Kasumi-1 (cell line): ENCODE measurements at regions not wholly inside any gene's neighbourhood (a gene's known extent, or its start where the extent isn't known, plus 50 kb on each side); places are given as distances from the start of the nearest gene placed in this dataset.
"Not testable (repeated sequence)": the region's sequence is repeated elsewhere in the genome, so short reads cannot be mapped to it uniquely, and the experiment has no call there.

Source experiments
- DNase-seq, 2 experiments: peaks; one replicate each; lab custom pipeline; 2025; lab: John Stamatoyannopoulos, UW

DNA sequence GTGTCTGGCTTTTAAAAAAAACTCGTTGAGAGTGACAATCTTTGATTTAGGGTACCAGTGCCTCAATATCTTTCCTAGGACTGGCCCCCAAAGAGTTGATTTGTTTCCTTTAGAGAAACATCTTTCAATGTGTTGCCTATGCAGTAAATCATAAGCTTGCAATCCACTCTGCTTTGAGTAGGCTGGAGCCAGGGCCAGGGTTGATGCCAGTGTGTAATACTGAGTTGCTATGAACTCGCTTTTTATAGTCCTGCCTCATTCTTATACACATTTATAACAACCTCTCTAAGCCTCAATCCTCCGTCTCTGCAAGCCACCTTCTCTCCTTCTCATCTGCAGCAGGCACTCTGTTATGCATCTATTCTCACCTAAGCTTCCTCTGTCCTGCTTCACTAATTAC is 674.9 kb upstream of the POM121L12 start:
- no peak for DNase-seq

DNA sequence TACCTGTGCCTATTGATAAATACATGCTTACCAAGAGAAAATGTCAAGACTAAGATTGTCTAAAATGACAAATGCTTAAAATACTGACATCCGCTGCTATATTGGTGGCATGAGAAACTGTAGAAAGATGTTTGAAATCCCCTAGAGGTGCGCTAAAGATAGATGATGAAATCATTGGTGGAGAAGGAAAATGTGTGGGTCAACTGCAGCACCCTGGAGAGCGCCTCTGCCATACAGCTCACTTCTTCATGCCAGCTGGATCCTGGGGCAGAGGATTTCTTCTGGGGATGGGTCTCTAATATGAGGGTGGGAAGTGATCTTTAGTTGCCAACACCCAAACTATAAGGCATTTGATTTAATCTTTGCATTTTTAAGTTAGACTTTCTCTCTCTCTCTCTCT is 680.4 kb upstream of the POM121L12 start:
- peak in 1 of 2 experiments; percentile 30 for DNase-seq

- DNase-seq = no peak
Observed at GRCh38 chr7:52352013-52352981, 683.1 kb upstream of the POM121L12 start.

GRCh38 chr7:52344015-52344414 is 691.4 kb upstream of the POM121L12 start:
- no peak for DNase-seq

DNA sequence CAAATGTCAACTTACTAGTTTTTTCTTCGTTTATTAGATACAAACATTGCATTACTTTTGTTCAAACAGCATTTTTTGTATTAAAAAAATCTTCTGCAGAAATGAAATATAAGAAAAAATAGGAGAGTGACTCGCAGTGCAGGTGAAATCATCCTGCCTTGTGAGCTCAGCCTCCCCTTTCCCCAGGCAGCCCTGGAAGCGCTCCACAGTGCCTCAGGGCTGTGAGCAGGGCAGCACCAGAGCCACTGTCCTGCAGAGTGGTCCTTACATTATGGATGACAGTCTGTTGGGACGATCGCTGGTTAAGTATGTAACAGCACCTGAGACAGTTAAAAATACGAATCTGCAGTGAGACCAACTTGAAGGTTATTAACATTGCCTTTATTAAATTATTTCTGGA is 695.4 kb upstream of the POM121L12 start:
- DNase-seq = no peak

DNA sequence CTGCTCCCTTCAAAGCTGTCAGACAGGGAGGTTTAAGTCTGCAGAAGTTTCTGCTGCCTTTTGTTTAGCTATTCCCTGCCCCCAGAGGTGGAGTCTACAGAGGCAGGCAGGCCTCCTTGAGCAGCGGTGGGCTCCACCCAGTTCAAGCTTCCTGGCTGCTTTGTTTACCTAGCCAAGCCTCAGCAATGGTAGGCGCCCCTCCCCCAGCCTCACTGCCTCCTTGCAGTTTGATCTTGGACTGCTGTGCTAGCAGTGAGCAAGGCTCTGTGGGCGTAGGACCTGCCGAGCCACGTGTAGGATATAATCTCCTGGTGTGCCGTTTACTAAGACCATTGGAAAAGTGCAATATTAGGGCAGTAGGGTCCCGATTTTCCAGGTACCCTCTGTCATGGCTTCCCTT is 707.1 kb upstream of the POM121L12 start:
- DNase-seq = not testable (repeated sequence)

GRCh38 chr7:52325237-52325636 is 710.2 kb upstream of the POM121L12 start:
- no peak for DNase-seq

DNA sequence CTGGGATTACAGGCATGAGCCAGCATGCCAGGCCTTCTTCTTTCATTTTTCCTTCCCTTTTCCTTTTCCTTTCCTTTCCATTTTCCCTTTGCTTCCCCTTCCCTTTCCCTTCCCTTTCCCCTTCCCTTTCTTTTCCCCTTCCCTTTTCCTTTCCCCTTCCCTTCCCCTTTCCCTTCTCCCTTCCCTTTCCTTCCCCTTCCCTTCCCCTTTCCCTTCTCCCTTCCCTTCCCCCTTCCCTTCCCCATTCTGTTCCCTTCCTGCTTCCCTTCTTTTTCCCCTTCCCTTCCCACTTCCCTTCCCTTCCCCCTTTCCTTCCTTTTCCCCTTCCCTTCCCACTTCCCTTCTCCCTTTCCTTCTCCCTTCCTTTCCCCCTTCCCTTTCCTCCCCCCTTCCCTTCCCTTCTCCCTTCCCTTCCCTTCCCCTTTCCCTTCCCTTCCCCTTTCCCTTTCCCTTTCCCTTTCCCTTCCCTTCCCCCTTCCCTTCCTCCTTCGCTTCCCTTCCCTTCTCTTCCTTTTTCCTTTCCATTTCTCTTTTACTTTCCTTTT is 712.2 kb upstream of the POM121L12 start:
- no peak for DNase-seq

GRCh38 chr7:52320610-52321009 is 714.8 kb upstream of the POM121L12 start:
- no peak for DNase-seq

DNA sequence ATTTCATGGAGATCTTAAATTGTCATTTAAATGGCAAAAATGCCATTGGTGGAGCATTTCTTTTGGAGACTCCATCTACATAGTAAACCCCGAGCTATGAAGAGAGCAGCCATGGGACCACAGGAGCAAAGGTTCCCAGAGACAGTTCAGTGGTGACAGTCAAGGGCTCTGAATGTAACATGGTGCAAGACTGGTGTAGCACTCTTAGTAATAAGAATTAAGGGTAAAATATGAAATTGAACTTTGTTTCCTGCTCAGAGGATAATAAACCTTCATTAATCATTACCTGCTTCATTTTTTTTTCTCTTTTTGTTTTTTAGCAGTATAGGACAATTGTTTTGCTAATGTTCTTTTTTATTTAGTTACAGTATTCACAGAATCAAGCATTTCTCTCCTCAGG is 717.5 kb upstream of the POM121L12 start:
- DNase-seq = no peak

- DNase-seq = no peak
Observed at GRCh38 chr7:52311886-52312285, 723.5 kb upstream of the POM121L12 start.

GRCh38 chr7:52309631-52310030 is 725.8 kb upstream of the POM121L12 start:
- no peak for DNase-seq

DNA sequence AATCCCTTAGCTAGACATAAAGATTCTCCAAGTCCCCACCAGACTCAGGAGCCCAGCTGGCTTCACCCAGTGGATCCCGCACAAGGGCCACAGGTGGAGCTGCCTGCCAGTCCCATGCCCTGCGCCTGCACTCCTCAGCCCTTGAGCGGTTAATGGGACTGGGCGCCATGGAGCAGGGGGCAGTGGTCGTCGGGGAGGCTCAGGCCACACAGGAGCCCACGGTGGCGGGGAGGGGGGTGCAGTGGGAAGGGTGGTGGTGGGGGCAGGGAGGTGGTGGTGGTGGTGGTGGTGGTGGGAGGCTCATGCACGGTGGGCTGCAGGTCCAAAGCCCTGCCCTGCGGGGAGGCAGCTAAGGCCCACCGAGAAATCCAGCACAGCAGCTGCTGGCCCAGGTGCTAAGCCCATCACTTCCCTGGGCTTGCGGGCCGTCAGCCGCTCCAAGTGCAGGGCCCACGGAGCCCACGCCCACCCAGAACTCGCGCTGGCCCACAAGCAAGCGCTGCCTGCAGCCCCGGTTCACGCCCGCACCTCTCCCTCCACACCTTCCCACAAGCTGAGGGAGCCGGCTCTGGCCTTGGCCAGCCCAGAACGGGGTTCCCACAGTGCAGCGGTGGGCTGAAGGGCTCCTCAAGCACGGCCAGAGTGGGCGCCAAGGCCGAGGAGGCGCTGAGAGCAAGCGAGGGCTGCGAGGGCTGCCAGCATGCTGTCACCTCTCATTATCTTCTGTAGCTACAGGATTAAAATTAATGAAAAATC is 732.5 kb upstream of the POM121L12 start:
- DNase-seq = no peak

DNA sequence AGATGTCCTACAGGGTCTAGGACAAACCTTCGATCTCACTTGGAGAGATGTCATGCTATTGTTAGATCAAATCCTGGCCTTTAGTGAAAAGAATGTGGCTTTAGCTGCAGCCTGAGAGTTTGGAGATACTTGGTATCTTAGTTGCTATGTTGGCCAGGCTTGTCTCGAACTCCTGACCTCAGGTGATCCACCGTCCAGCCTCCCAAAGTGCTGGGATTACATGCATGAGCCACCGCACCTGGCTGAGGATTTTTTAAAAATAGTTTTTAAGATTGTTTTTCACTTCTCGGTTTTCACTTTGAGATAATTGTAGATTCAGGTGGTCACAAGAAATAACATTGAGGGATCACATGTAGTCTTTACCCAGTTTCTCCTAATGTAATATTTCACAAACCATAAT is 738.3 kb upstream of the POM121L12 start:
- DNase-seq = no peak

DNA sequence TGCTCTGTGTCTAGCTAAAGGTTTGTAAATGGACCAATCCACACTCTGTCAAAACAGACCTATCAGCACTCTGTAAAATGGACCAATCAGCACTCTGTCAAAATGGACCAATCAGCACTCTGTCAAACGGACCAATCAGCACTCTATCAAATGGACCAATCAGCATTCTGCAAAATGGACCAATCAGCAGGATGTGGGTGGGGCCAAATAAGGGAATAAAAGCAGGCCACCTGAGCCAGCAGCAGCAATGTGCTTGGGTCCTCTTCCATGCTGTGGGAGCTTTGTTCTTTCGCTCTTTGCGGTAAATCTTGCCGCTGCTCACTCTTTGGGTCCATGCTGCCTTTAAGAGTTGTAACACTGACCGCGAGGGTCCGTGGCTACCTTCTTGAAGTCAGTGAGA is 740.5 kb upstream of the POM121L12 start:
- DNase-seq = no peak

GRCh38 chr7:52289247-52289646 is 746.2 kb upstream of the POM121L12 start:
- no peak for DNase-seq

DNA sequence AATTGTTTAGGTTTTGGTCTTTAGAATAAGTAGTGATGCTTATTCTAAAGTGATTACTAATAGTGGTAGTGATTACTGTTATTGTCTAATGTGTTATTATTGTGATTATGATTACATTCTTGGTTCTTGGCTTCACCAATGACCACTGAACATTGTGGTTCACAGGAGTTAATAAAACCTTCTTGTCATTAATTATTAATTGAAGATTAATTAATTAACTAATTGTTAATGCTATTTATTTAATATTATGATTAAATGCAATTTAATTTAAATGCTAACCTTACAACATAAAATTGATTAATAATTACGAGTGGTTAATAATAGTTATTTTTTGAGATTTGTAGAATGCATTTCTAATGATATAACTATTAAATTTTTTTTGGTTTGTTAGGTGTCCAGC is 747.7 kb upstream of the POM121L12 start:
- no peak for DNase-seq

DNA sequence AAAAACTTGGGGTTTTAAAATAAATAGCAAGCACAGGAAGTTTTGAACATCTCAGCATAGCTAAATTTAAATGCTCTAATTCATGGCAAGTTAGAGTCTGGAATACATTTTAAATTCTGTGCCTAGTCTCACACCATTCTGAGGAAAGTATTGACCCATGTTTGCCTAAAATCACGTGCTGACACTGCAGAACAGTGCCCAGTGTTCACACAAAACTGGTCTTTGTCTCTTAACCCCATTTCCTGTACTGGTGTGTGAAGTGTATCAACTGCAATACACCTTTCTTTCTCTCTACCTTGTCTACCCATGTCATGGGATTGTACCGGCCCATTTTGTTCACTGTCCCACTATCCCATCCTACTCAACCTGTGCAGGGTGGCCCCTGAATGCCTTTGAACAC is 749.7 kb upstream of the POM121L12 start:
- DNase-seq = no peak

DNA sequence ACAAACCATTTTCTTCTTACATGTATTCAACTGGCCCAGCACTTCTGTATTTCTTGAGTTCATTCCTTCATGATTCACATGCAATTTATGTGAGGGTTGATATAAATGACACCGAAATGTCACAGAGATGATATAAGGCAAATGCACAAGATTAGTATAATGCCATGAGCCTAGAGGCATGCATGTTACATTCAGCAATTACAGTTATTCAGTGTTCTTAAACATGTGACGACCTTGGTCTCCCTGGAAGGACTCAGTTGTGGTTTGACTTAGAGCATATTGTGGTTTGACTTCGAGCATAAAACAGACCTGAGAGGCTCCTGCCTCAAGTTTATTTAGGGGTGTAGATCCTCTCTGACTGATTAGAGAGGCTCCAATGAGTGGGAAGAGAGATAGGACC is 752.1 kb upstream of the POM121L12 start:
- no peak for DNase-seq

- no peak for DNase-seq
Observed at GRCh38 chr7:52273685-52274610, 761.5 kb upstream of the POM121L12 start.

DNA sequence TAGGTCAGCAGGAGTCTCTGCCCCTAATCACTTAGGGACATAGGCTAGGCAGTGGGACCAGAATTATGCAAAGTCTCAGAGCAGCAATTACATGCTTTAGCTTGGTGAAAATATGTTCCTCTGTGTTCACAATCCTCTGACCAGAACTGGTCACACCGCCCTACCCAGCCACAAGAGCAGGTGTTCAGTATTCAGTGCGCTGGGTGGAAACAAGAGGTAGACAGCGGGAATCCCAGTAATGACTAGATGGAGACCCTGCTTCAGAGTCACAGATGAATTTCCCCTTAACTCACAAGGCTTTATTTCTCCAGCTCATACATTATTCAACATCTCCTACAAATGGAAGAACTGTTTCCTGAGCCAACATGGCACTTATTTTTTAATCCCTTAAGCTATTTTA is 763.7 kb upstream of the POM121L12 start:
- DNase-seq = no peak

- DNase-seq = no peak
Observed at GRCh38 chr7:52270301-52270700, 765.1 kb upstream of the POM121L12 start.
